H9 (cell line): ENCODE measurements at regions not wholly inside any gene's neighbourhood (a gene's known extent, or its start where the extent isn't known, plus 50 kb on each side); places are given as distances from the start of the nearest gene placed in this dataset.

Source experiments
- DNase-seq: peaks from one replicate; pipeline ENCODE4 v3.0.0-alpha.2; 2017
- H2AFZ ChIP-seq: one replicate; pipeline ENCODE4 v1.6.1; 2013; ENCODE audit warnings: mild to moderate bottlenecking, low read length, control low read depth, moderate library complexity
- H2AK5ac ChIP-seq: 2 replicates; pipeline ENCODE4 v1.6.1; 2013; ENCODE audit warnings: low read length, control low read depth, mixed read lengths; ENCODE audit not compliant: insufficient read length
- H2BK120ac ChIP-seq: one replicate; pipeline ENCODE4 v1.6.1; 2013; ENCODE audit warnings: low read depth, mild to moderate bottlenecking, low read length, control low read depth, inconsistent platforms; ENCODE audit not compliant: poor library complexity, severe bottlenecking
- H2BK12ac ChIP-seq: 2 replicates; pipeline ENCODE4 v1.6.1; 2013; ENCODE audit warnings: low read length, control low read depth, mixed read lengths, low read depth; ENCODE audit not compliant: insufficient read length
- H2BK15ac ChIP-seq: 2 replicates; pipeline ENCODE4 v1.6.1; 2013; ENCODE audit warnings: low read depth, low read length, control low read depth
- H2BK20ac ChIP-seq: one replicate; pipeline ENCODE4 v1.6.1; 2013; ENCODE audit warnings: low read depth, mild to moderate bottlenecking, low read length, control low read depth, inconsistent platforms; ENCODE audit not compliant: poor library complexity, severe bottlenecking
- H2BK5ac ChIP-seq: 2 replicates; pipeline ENCODE4 v1.6.1; 2013; ENCODE audit warnings: low read length, control low read depth, mixed read lengths; ENCODE audit not compliant: insufficient read length
- H3K14ac ChIP-seq: 2 replicates; pipeline ENCODE4 v1.6.1; 2013; ENCODE audit warnings: low read length, control low read depth; ENCODE audit not compliant: insufficient read depth
- H3K18ac ChIP-seq: 2 replicates; pipeline ENCODE4 v1.6.1; 2013; ENCODE audit warnings: low read depth, mild to moderate bottlenecking, mixed read lengths, low read length, control low read depth; ENCODE audit not compliant: insufficient read length
- H3K23ac ChIP-seq: 2 replicates; pipeline ENCODE4 v1.6.1; 2013; ENCODE audit warnings: low read length, control low read depth, mixed read lengths, low read depth; ENCODE audit not compliant: insufficient read length
- H3K23me2 ChIP-seq: 2 replicates; pipeline ENCODE4 v1.6.1; 2013; ENCODE audit warnings: low read depth, mild to moderate bottlenecking, mixed read lengths, low read length, control low read depth; ENCODE audit not compliant: insufficient read length, poor library complexity, severe bottlenecking
- H3K27ac ChIP-seq: 2 replicates; pipeline ENCODE4 v1.5.1; 2013; ENCODE audit warnings: low read length, control low read depth, mixed read lengths, low read depth; ENCODE audit not compliant: insufficient read length
- H3K27me3 ChIP-seq: 2 replicates; pipeline ENCODE4 v1.6.1; 2013; ENCODE audit warnings: low read length, control low read depth, inconsistent platforms; ENCODE audit not compliant: insufficient read depth
- H3K4ac ChIP-seq: 2 replicates; pipeline ENCODE4 v1.6.1; 2013; ENCODE audit warnings: low read depth, mild to moderate bottlenecking, control low read depth, inconsistent platforms, low read length, moderate library complexity
- H3K4me1 ChIP-seq: 2 replicates; pipeline ENCODE4 v1.6.1; 2013; ENCODE audit warnings: low read length, control low read depth, inconsistent platforms; ENCODE audit not compliant: insufficient read depth
- H3K4me2 ChIP-seq: 2 replicates; pipeline ENCODE4 v1.6.1; 2013; ENCODE audit warnings: low read length, control low read depth, mixed read lengths; ENCODE audit not compliant: insufficient read length, insufficient read depth
- H3K56ac ChIP-seq: 2 replicates; pipeline ENCODE4 v1.6.1; 2013; ENCODE audit warnings: low read depth, mild to moderate bottlenecking, mixed read lengths, low read length, control low read depth; ENCODE audit not compliant: insufficient read length
- H3K79me1 ChIP-seq: 2 replicates; pipeline ENCODE4 v1.6.1; 2013; ENCODE audit warnings: low read depth, mild to moderate bottlenecking, moderate library complexity, low read length, control low read depth, inconsistent platforms; ENCODE audit not compliant: insufficient read depth, poor library complexity, severe bottlenecking
- H3K79me2 ChIP-seq: 2 replicates; pipeline ENCODE4 v1.6.1; 2013; ENCODE audit warnings: low read length, control low read depth, inconsistent platforms; ENCODE audit not compliant: insufficient read depth
- H3K9ac ChIP-seq: 2 replicates; pipeline ENCODE4 v1.6.1; 2013; ENCODE audit warnings: low read length, control low read depth, mixed read lengths; ENCODE audit not compliant: insufficient read length; ENCODE audit errors: extremely low read depth
- H3K9me3 ChIP-seq: one replicate; pipeline ENCODE4 v1.6.1; 2013; ENCODE audit warnings: low read depth, low read length, inconsistent platforms; ENCODE audit not compliant: control insufficient read depth
- H3T11ph ChIP-seq: one replicate; pipeline ENCODE4 v1.6.1; 2013; ENCODE audit warnings: mild to moderate bottlenecking, low read length, control low read depth, inconsistent platforms
- H4K20me1 ChIP-seq: one replicate; pipeline ENCODE4 v1.6.1; 2013; ENCODE audit not compliant: control insufficient read depth, insufficient read length, insufficient read depth
- H4K5ac ChIP-seq: 2 replicates; pipeline ENCODE4 v1.6.1; 2013; ENCODE audit warnings: low read depth, mild to moderate bottlenecking, mixed read lengths, low read length, control low read depth; ENCODE audit not compliant: insufficient read length
- H4K8ac ChIP-seq: replicated peaks from 2 replicates; pipeline ENCODE4 v1.6.1; 2013; ENCODE audit warnings: low read length, control low read depth, mixed read lengths, low read depth; ENCODE audit not compliant: insufficient read length
- H4K91ac ChIP-seq: 2 replicates; pipeline ENCODE4 v1.6.1; 2013; ENCODE audit warnings: low read depth, mild to moderate bottlenecking, moderate library complexity, mixed read lengths, low read length, control low read depth; ENCODE audit not compliant: insufficient read length
- H3K27ac Mint-ChIP-seq, 3 experiments: 2 replicates in 2 of 3; 3 replicates in 1 of 3; pipeline ENCODE4 v1.8.0; 2020 to 2021; ENCODE audit warnings: mixed read lengths in 3 of 3, mild to moderate bottlenecking in 1 of 3, moderate library complexity in 1 of 3
- H3K27me3 Mint-ChIP-seq: 2 replicates; pipeline ENCODE4 v1.8.0; 2021; ENCODE audit warnings: low read depth, mild to moderate bottlenecking, moderate library complexity, mixed read lengths
- H3K36me3 Mint-ChIP-seq, 3 experiments: 2 replicates in 2 of 3; 3 replicates in 1 of 3; pipeline ENCODE4 v1.8.0; 2020 to 2021; ENCODE audit warnings: low read depth in 3 of 3, mixed read lengths in 3 of 3; ENCODE audit not compliant: insufficient read depth in 1 of 3
- H3K4me1 Mint-ChIP-seq, 2 experiments: 2 replicates each; pipeline ENCODE4 v1.8.0; 2020; ENCODE audit warnings: mixed read lengths in 2 of 2
- H3K4me3 Mint-ChIP-seq, 2 experiments: 2 replicates in 1 of 2; 3 replicates in 1 of 2; pipeline ENCODE4 v1.8.0; 2020 to 2021; ENCODE audit warnings: mild to moderate bottlenecking in 2 of 2, mixed read lengths in 2 of 2, moderate library complexity in 1 of 2
- H3K9me3 Mint-ChIP-seq, 2 experiments: 2 replicates in 1 of 2; 3 replicates in 1 of 2; pipeline ENCODE4 v1.8.0; 2020; ENCODE audit warnings: mild to moderate bottlenecking in 2 of 2, mixed read lengths in 2 of 2, moderate library complexity in 1 of 2
- WGBS: extraction: QIAGEN DNeasy Blood & Tissue Kit; methylation state at CpG from one replicate; pipeline ENCODE4 v1.1.7; 2013; ENCODE audit warnings: missing lambda C conversion rate, low lambda C conversion rate, mixed read lengths; ENCODE audit not compliant: insufficient read length; ENCODE audit errors: extremely low coverage; 5-methylcytosine and 5-hydroxymethylcytosine counted together
- TF ChIP-seq, protein P1 (sequence below): fragments of 200-600 bp; sonication (generic); conservative IDR thresholded peaks from 3 replicates; pipeline ENCODE4 v1.8.0; 2021; ENCODE audit warnings: antibody characterized with exemption, mild to moderate bottlenecking

DNA sequence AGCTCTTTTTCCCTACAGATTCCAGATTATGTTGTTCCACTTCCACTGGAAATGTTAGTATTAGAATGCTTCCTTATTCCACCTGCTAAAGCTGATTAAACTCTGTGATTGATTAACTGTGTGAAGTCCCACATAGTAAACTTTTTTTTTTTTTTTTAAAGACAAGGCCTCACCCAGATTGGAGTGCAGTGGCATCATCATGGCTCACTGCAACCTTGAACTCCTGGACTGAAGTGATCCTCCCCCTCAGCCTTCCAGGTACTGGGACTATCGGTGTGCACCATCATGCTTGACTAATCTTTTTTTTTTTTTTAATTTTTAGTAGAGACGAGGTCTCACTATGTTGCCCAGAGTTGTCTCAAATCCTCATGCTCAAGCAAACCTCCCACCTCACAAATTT lies 108.5 kb upstream of the RBMS1 start:
- no peak overlapping the region for H3K27ac Mint-ChIP-seq
- H4K8ac ChIP-seq: no peak overlapping the region
- H2BK5ac ChIP-seq: no peak overlapping the region
- H2AFZ ChIP-seq: no peak overlapping the region
- no peak overlapping the region for H4K91ac ChIP-seq
- no peak overlapping the region for H3K4me2 ChIP-seq
- H2BK15ac ChIP-seq: no peak overlapping the region
- H3K9me3 Mint-ChIP-seq: no peaks in the 10 kb centered on the region
- H2BK120ac ChIP-seq: no peak overlapping the region
- H2BK20ac ChIP-seq: no peak overlapping the region
- H3K27me3 Mint-ChIP-seq: no peaks in the 10 kb centered on the region; the same call in 1 of the 2 replicates
- H3K4me1 ChIP-seq: no peaks in the 10 kb centered on the region
- H3K79me1 ChIP-seq: no peaks in the 10 kb centered on the region
- H3K23me2 ChIP-seq: no peaks in the 10 kb centered on the region
- DNase-seq: no peak
- no peaks in the 10 kb centered on the region for H3K36me3 Mint-ChIP-seq
- no peak overlapping the region for H3T11ph ChIP-seq
- no peak overlapping the region for H3K23ac ChIP-seq
- no peaks in the 10 kb centered on the region for H3K9me3 ChIP-seq
- no CpG with 5 or more reads among the region's 2 CpGs for WGBS
- TF ChIP-seq, protein P1, sequence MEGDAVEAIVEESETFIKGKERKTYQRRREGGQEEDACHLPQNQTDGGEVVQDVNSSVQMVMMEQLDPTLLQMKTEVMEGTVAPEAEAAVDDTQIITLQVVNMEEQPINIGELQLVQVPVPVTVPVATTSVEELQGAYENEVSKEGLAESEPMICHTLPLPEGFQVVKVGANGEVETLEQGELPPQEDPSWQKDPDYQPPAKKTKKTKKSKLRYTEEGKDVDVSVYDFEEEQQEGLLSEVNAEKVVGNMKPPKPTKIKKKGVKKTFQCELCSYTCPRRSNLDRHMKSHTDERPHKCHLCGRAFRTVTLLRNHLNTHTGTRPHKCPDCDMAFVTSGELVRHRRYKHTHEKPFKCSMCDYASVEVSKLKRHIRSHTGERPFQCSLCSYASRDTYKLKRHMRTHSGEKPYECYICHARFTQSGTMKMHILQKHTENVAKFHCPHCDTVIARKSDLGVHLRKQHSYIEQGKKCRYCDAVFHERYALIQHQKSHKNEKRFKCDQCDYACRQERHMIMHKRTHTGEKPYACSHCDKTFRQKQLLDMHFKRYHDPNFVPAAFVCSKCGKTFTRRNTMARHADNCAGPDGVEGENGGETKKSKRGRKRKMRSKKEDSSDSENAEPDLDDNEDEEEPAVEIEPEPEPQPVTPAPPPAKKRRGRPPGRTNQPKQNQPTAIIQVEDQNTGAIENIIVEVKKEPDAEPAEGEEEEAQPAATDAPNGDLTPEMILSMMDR: no peak
- H3K14ac ChIP-seq: no peak overlapping the region
- no peak overlapping the region for H3K56ac ChIP-seq
- no peak overlapping the region for H3K4me3 Mint-ChIP-seq
- H2BK12ac ChIP-seq: no peak overlapping the region
- H2AK5ac ChIP-seq: no peak overlapping the region
- no peak overlapping the region for H3K18ac ChIP-seq
- H3K4ac ChIP-seq: no peak overlapping the region
- H4K20me1 ChIP-seq: no peaks in the 10 kb centered on the region
- no peak overlapping the region for H3K27ac ChIP-seq
- no peak overlapping the region for H3K9ac ChIP-seq
- no peaks in the 10 kb centered on the region for H3K27me3 ChIP-seq
- H3K79me2 ChIP-seq: no peaks in the 10 kb centered on the region
- peaks cover 5% of the 10 kb centered on the region in 2 experiments for H3K4me1 Mint-ChIP-seq
- H4K5ac ChIP-seq: no peak overlapping the region
